ENCODE measurements at regions not wholly inside any gene's neighbourhood (a gene's known extent, or its start where the extent isn't known, plus 50 kb on each side); places are given as distances from the start of the nearest gene placed in this dataset.
A peak's percentile ranks its signal among the peaks of the same experiment; 100 is the strongest.
"Not testable (repeated sequence)": the region's sequence is repeated elsewhere in the genome, so short reads cannot be mapped to it uniquely, and the experiment has no call there.

GRCh38 chr21:22136740-22137139, 1138.5 kb downstream of the NCAM2 start:
- DNase-seq (ENCODE audit: low spot score), result no peak
- no peak for ATAC-seq

- ATAC-seq (no peak), DNase-seq (ENCODE audit: low spot score) (no peak)
Measured at GRCh38 chr21:22138297-22139016, 1140.2 kb downstream of the NCAM2 start.

GRCh38 chr21:22145545-22145944, 1147.3 kb downstream of the NCAM2 start:
- ATAC-seq (no peak), DNase-seq (ENCODE audit: low spot score) (no peak)

- no peak for DNase-seq (ENCODE audit: low spot score)
- no peak for ATAC-seq
Measured at GRCh38 chr21:22154579-22155274, 1156.5 kb downstream of the NCAM2 start.

GRCh38 chr21:22164912-22165311, 1166.7 kb downstream of the NCAM2 start:
- ATAC-seq, result no peak
- DNase-seq (ENCODE audit: low spot score), result no peak

- no peak for ATAC-seq
- DNase-seq (ENCODE audit: low spot score), result no peak
Measured at GRCh38 chr21:22174746-22175145, 1176.5 kb downstream of the NCAM2 start.

- DNase-seq (ENCODE audit: low spot score) (no peak), ATAC-seq (no peak)
Measured at GRCh38 chr21:22189278-22189677, 1191.1 kb downstream of the NCAM2 start.

GRCh38 chr21:22191581-22191980, 1193.4 kb downstream of the NCAM2 start:
- no peak for ATAC-seq
- DNase-seq (ENCODE audit: low spot score), result no peak

- ATAC-seq (no peak), DNase-seq (ENCODE audit: low spot score) (no peak)
Measured at GRCh38 chr21:22192766-22193165, 1194.6 kb downstream of the NCAM2 start.

GRCh38 chr21:22194986-22195385, 1196.8 kb downstream of the NCAM2 start:
- ATAC-seq; DNase-seq (ENCODE audit: low spot score): not testable (repeated sequence)

GRCh38 chr21:22200378-22201092, 1202.3 kb downstream of the NCAM2 start:
- DNase-seq (ENCODE audit: low spot score) (no peak), ATAC-seq (peak; percentile 30)

- ATAC-seq, result peak; percentile 58
- no peak for DNase-seq (ENCODE audit: low spot score)
Measured at GRCh38 chr21:22201126-22201525, 1202.9 kb downstream of the NCAM2 start.

- peak; percentile 29 for ATAC-seq
- DNase-seq (ENCODE audit: low spot score), result no peak
Measured at GRCh38 chr21:22201669-22202068, 1203.5 kb downstream of the NCAM2 start.

- ATAC-seq (no peak), DNase-seq (ENCODE audit: low spot score) (no peak)
Measured at GRCh38 chr21:22209304-22209700, 1211.1 kb downstream of the NCAM2 start.

- ATAC-seq, result no peak
- no peak for DNase-seq (ENCODE audit: low spot score)
Measured at GRCh38 chr21:22211943-22212342, 1213.7 kb downstream of the NCAM2 start.

GRCh38 chr21:22223385-22223784, 1225.2 kb downstream of the NCAM2 start:
- DNase-seq (ENCODE audit: low spot score), result no peak
- ATAC-seq, result peak; percentile 66

- DNase-seq (ENCODE audit: low spot score), result no peak
Measured at GRCh38 chr21:22224261-22224660, 1226.1 kb downstream of the NCAM2 start.

GRCh38 chr21:22225299-22225698, 1227.1 kb downstream of the NCAM2 start:
- DNase-seq (ENCODE audit: low spot score) (peak; percentile 47), ATAC-seq (peak; percentile 69)

More at GRCh38 chr21:22224261-22224660, 1226.1 kb downstream of the NCAM2 start:
- ATAC-seq, result no peak

- DNase-seq (ENCODE audit: low spot score) (no peak), ATAC-seq (no peak)
Measured at GRCh38 chr21:22231013-22231412, 1232.8 kb downstream of the NCAM2 start.

- ATAC-seq (no peak), DNase-seq (ENCODE audit: low spot score) (no peak)
Measured at GRCh38 chr21:22235866-22236590, 1237.8 kb downstream of the NCAM2 start.

- ATAC-seq (no peak), DNase-seq (ENCODE audit: low spot score) (no peak)
Measured at GRCh38 chr21:22244516-22244915, 1246.3 kb downstream of the NCAM2 start.

Data from left lobe of liver (tissue), 2 donors.